HepG2 (cell line): ENCODE measurements at regions not wholly inside any gene's neighbourhood (a gene's known extent, or its start where the extent isn't known, plus 50 kb on each side); places are given as distances from the start of the nearest gene placed in this dataset.

ENCODE experiments used
- EZH2 ChIP-seq: conservative IDR thresholded peaks from 2 replicates; pipeline ENCODE4 v1.6.1; 2012; ENCODE audit warnings: mild to moderate bottlenecking, low read depth, low read length, moderate library complexity
- ZNF143 ChIP-seq: sonication (generic); formaldehyde crosslinking; IDR thresholded peaks from 2 replicates; pipeline ENCODE4 v1.4.0; 2020; ENCODE audit warnings: missing genetic modification reagents
- ZNF687 ChIP-seq: sonication (generic); formaldehyde crosslinking; IDR thresholded peaks from 2 replicates; pipeline ENCODE4 v1.5.1; 2020; ENCODE audit warnings: mild to moderate bottlenecking, missing genetic modification reagents, moderate library complexity
- TF ChIP-seq, protein P1 (sequence below): sonication (generic); formaldehyde crosslinking; IDR thresholded peaks from 2 replicates; pipeline ENCODE4 v1.4.0; 2020; ENCODE audit warnings: missing genetic modification reagents, mild to moderate bottlenecking, borderline replicate concordance

DNA sequence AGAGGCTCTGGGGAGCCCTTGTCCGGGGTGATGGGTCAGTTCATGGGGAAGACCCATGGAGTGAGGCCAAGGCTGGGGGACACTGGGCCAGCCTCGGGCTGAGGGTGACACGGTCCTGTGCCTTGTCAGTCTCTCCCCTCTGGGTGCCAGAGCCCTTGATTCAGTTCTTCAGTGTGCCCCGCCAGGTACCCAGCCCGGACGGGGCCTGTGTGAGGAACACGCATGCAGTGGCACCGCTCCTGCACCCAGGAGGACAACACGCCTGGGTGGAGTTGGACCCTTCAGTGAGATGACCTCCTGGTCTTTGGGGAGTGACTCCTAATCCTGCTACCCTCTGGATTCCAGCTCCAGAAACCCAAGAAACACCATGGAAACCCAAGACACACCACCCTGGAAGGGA, 264.4 kb downstream of the LOXHD1 start:
- TF ChIP-seq ZNF143: no peak
- no peak for TF ChIP-seq EZH2
- no peak for TF ChIP-seq ZNF687 (CRISPR knock-in tag)
- TF ChIP-seq, protein P1, sequence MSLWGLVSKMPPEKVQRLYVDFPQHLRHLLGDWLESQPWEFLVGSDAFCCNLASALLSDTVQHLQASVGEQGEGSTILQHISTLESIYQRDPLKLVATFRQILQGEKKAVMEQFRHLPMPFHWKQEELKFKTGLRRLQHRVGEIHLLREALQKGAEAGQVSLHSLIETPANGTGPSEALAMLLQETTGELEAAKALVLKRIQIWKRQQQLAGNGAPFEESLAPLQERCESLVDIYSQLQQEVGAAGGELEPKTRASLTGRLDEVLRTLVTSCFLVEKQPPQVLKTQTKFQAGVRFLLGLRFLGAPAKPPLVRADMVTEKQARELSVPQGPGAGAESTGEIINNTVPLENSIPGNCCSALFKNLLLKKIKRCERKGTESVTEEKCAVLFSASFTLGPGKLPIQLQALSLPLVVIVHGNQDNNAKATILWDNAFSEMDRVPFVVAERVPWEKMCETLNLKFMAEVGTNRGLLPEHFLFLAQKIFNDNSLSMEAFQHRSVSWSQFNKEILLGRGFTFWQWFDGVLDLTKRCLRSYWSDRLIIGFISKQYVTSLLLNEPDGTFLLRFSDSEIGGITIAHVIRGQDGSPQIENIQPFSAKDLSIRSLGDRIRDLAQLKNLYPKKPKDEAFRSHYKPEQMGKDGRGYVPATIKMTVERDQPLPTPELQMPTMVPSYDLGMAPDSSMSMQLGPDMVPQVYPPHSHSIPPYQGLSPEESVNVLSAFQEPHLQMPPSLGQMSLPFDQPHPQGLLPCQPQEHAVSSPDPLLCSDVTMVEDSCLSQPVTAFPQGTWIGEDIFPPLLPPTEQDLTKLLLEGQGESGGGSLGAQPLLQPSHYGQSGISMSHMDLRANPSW (CRISPR knock-in tag): no peak
